ENCODE measurements at regions not wholly inside any gene's neighbourhood (a gene's known extent, or its start where the extent isn't known, plus 50 kb on each side); places are given as distances from the start of the nearest gene placed in this dataset.

DNA sequence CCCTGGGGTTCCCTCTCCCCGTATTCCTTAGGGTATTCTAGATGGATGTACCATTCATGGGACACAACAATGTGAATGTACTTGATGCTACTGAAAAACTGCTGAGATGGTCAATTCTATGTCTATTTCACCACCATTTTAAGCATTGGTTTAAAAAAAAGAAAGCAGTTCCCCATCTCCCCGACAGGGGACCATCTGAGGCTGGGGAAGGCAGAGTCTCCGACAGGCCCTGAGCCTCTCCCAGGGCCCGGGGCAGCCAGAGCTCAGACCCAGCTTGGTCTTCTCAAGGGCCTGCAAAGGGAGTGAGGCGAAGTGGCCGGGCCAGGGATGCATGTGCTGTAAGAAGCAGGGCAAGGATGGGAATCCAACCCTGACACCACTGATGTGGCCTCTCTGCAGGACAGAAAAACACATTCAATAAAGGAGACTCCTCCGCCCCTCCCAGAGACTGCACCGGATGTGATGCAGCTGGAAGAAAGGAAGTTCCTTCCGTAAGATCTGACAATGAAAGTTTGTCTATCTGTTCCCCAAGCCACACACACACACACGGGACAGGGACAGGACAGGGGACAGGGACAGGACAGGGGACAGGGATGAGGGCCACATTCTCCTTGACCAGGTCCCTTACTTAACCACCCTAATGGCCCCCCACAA lies 234.1 kb downstream of the BCL11B start:
- Histone ChIP-seq H3K27me3 (ENCODE audit: insufficient read depth, insufficient read length) (no peaks in the 10 kb centered on the region), H3K36me3 (ENCODE audit: insufficient read depth, insufficient read length, low read length) (no peaks in the 10 kb centered on the region), H3K9me3 (ENCODE audit: insufficient read depth, low read length) (no peaks in the 10 kb centered on the region), H3K4me3 (ENCODE audit: insufficient read length, low read depth) (no peak overlapping the region), H3K4me1 (ENCODE audit: insufficient read depth, insufficient read length) (peaks cover 6% of the 10 kb centered on the region), H3K9ac (ENCODE audit: insufficient read length, low read depth) (no peak overlapping the region)
- TF ChIP-seq ZNF274 (IDR thresholded peaks at IDR 0.05; ENCODE audit: low read depth, low read length) (no peak), YY1 (IDR thresholded peaks at IDR 0.05; ENCODE audit: insufficient read depth, insufficient read length) (no peak), SUZ12 (IDR thresholded peaks at IDR 0.05; ENCODE audit: extremely low read depth, insufficient read depth, insufficient read length) (no peak)
- DNase-seq (ENCODE audit: low read depth, low spot score), result no peak

- Histone ChIP-seq H3K9ac (ENCODE audit: insufficient read length, low read depth) (no peak overlapping the region), H3K4me3 (ENCODE audit: insufficient read length, low read depth) (no peak overlapping the region), H3K36me3 (ENCODE audit: insufficient read depth, insufficient read length, low read length) (no peaks in the 10 kb centered on the region), H3K4me1 (ENCODE audit: insufficient read depth, insufficient read length) (peaks cover 6% of the 10 kb centered on the region), H3K27me3 (ENCODE audit: insufficient read depth, insufficient read length) (no peaks in the 10 kb centered on the region), H3K9me3 (ENCODE audit: insufficient read depth, low read length) (no peaks in the 10 kb centered on the region)
- no peak for DNase-seq (ENCODE audit: low read depth, low spot score)
- no peak for TF ChIP-seq YY1 (IDR thresholded peaks at IDR 0.05; ENCODE audit: insufficient read depth, insufficient read length)
- TF ChIP-seq ZNF274 (IDR thresholded peaks at IDR 0.05; ENCODE audit: low read depth, low read length), result no peak
- TF ChIP-seq SUZ12 (IDR thresholded peaks at IDR 0.05; ENCODE audit: extremely low read depth, insufficient read depth, insufficient read length), result no peak
Observed at GRCh38 chr14:99038431-99038820, 233.6 kb downstream of the BCL11B start.

DNA sequence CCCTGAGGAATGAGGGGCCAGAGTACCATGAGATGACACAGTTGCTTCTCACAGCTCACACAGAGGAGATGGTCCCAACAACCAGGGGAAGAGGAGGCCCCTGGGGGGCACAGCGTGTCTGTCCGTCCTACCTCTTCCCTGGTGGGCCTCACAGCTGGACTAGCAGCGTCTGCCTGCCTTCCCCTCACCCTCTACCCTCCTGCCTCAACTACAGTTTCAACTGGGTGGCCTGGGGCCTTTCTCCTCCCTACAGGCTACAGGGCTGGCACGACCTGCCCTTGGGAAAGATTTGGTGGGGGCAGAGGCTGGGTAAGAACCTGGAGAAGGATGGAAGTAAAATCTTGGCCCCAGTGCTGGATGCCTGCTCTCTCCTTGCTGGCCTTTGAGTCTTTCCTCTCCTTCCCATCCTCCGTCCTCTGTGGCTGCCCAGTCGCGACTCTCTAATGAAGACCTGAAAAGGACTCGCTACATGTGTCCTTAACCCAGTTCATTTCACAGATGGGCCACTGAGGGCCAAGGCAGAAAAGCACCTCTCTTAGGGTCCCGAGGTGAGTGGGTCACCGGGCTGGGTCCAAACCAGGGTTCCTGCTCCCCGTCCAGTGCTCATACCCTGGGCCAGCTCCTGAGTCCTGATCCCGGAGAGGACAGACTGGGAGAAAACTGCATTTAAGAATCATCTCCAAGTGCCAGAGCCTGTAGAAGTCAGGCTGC lies 232.5 kb downstream of the BCL11B start:
- no peak overlapping the region for H3K4me3 ChIP-seq (ENCODE audit: insufficient read length, low read depth)
- DNase-seq (ENCODE audit: low read depth, low spot score), result no peak

GRCh38 chr14:99040052-99040451 lies 231.9 kb downstream of the BCL11B start:
- Histone ChIP-seq H3K9ac (ENCODE audit: insufficient read length, low read depth) (no peak overlapping the region), H3K4me1 (ENCODE audit: insufficient read depth, insufficient read length) (peaks cover 6% of the 10 kb centered on the region), H3K9me3 (ENCODE audit: insufficient read depth, low read length) (no peaks in the 10 kb centered on the region), H3K36me3 (ENCODE audit: insufficient read depth, insufficient read length, low read length) (no peaks in the 10 kb centered on the region), H3K4me3 (ENCODE audit: insufficient read length, low read depth) (no peak overlapping the region), H3K27me3 (ENCODE audit: insufficient read depth, insufficient read length) (no peaks in the 10 kb centered on the region)
- no peak for TF ChIP-seq YY1 (IDR thresholded peaks at IDR 0.05; ENCODE audit: insufficient read depth, insufficient read length)
- TF ChIP-seq ZNF274 (IDR thresholded peaks at IDR 0.05; ENCODE audit: low read depth, low read length), result no peak
- no peak for TF ChIP-seq SUZ12 (IDR thresholded peaks at IDR 0.05; ENCODE audit: extremely low read depth, insufficient read depth, insufficient read length)
- DNase-seq (ENCODE audit: low read depth, low spot score), result no peak

More for the DNA sequence above, 232.5 kb downstream of the BCL11B start:
- H3K9me3 ChIP-seq (ENCODE audit: insufficient read depth, low read length), result no peaks in the 10 kb centered on the region
- H3K27me3 ChIP-seq (ENCODE audit: insufficient read depth, insufficient read length), result no peaks in the 10 kb centered on the region
- no peak overlapping the region for H3K9ac ChIP-seq (ENCODE audit: insufficient read length, low read depth)
- TF ChIP-seq YY1 (IDR thresholded peaks at IDR 0.05; ENCODE audit: insufficient read depth, insufficient read length) (no peak), ZNF274 (IDR thresholded peaks at IDR 0.05; ENCODE audit: low read depth, low read length) (no peak), SUZ12 (IDR thresholded peaks at IDR 0.05; ENCODE audit: extremely low read depth, insufficient read depth, insufficient read length) (no peak)
- H3K4me1 ChIP-seq (ENCODE audit: insufficient read depth, insufficient read length), result peaks cover 6% of the 10 kb centered on the region
- H3K36me3 ChIP-seq (ENCODE audit: insufficient read depth, insufficient read length, low read length), result no peaks in the 10 kb centered on the region

- no peaks in the 10 kb centered on the region for H3K27me3 ChIP-seq (ENCODE audit: insufficient read depth, insufficient read length)
Observed at GRCh38 chr14:99040711-99041110, 231.3 kb downstream of the BCL11B start.

DNA sequence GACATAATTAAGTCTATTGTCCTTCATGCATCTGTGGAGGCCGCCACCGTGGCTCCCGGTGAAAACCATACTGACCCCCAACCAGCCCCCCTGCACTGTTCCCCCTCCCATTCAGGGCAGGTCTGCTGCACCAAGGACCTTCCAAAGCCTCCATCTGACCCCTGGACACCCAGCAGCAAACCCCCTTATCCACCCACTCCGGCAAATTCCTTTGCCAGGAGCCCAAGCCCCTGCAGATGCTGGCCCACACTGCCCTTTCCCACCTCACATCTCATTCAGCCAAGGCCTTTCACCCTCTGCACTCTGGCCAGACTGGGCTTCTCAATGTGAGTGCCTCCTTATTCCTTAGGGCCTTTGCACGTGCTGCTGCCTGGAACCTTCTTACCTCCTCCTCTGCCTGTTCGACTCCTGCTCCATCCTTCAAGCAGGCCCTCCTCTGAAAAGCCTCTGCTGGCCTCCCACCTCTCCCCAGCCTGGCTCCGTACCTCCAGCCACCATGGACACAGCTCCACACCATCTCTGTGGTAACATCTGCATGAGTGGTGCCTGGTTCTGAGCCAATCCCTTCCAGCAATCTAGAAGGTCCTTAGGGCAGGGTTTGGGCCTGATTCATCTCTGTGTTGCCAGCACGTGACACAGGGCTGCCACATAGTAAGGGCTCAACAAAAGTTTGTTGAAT lies 230.7 kb downstream of the BCL11B start:
- no peak overlapping the region for H3K9ac ChIP-seq (ENCODE audit: insufficient read length, low read depth)
- TF ChIP-seq YY1 (IDR thresholded peaks at IDR 0.05; ENCODE audit: insufficient read depth, insufficient read length) (no peak), SUZ12 (IDR thresholded peaks at IDR 0.05; ENCODE audit: extremely low read depth, insufficient read depth, insufficient read length) (no peak), ZNF274 (IDR thresholded peaks at IDR 0.05; ENCODE audit: low read depth, low read length) (no peak)
- peaks cover 2% of the 10 kb centered on the region for H3K4me1 ChIP-seq (ENCODE audit: insufficient read depth, insufficient read length)
- H3K27me3 ChIP-seq (ENCODE audit: insufficient read depth, insufficient read length), result no peaks in the 10 kb centered on the region
- no peak for DNase-seq (ENCODE audit: low read depth, low spot score)
- H3K4me3 ChIP-seq (ENCODE audit: insufficient read length, low read depth), result no peak overlapping the region
- H3K9me3 ChIP-seq (ENCODE audit: insufficient read depth, low read length), result no peaks in the 10 kb centered on the region
- H3K36me3 ChIP-seq (ENCODE audit: insufficient read depth, insufficient read length, low read length), result no peaks in the 10 kb centered on the region

More at GRCh38 chr14:99040711-99041110, 231.3 kb downstream of the BCL11B start:
- Histone ChIP-seq H3K4me3 (ENCODE audit: insufficient read length, low read depth) (no peak overlapping the region), H3K4me1 (ENCODE audit: insufficient read depth, insufficient read length) (peaks cover 2% of the 10 kb centered on the region), H3K36me3 (ENCODE audit: insufficient read depth, insufficient read length, low read length) (no peaks in the 10 kb centered on the region), H3K9ac (ENCODE audit: insufficient read length, low read depth) (no peak overlapping the region), H3K9me3 (ENCODE audit: insufficient read depth, low read length) (no peaks in the 10 kb centered on the region)
- TF ChIP-seq SUZ12 (IDR thresholded peaks at IDR 0.05; ENCODE audit: extremely low read depth, insufficient read depth, insufficient read length) (no peak), YY1 (IDR thresholded peaks at IDR 0.05; ENCODE audit: insufficient read depth, insufficient read length) (no peak), ZNF274 (IDR thresholded peaks at IDR 0.05; ENCODE audit: low read depth, low read length) (no peak)
- no peak for DNase-seq (ENCODE audit: low read depth, low spot score)

DNA sequence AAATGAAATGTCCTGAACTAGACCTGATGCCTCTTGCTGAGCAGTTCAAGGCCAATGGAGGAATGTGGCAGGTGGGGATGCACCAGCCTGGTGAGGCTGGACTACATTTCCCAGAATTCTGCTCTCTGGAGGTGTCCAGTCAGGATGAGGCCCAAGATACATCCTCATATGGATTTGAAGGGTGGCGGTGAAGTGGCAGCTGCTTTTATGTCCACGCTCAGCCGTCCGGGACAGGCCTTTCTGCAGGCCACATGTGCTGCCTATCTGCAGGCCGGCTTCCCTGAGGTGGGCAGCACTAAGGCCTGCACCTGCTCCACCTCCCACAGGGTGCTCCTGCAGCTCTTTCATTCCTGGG lies 230.2 kb downstream of the BCL11B start:
- Histone ChIP-seq H3K9ac (ENCODE audit: insufficient read length, low read depth) (no peak overlapping the region), H3K36me3 (ENCODE audit: insufficient read depth, insufficient read length, low read length) (no peaks in the 10 kb centered on the region), H3K27me3 (ENCODE audit: insufficient read depth, insufficient read length) (no peaks in the 10 kb centered on the region), H3K4me3 (ENCODE audit: insufficient read length, low read depth) (no peak overlapping the region), H3K4me1 (ENCODE audit: insufficient read depth, insufficient read length) (no peaks in the 10 kb centered on the region), H3K9me3 (ENCODE audit: insufficient read depth, low read length) (no peaks in the 10 kb centered on the region)
- TF ChIP-seq SUZ12 (IDR thresholded peaks at IDR 0.05; ENCODE audit: extremely low read depth, insufficient read depth, insufficient read length) (no peak), ZNF274 (IDR thresholded peaks at IDR 0.05; ENCODE audit: low read depth, low read length) (no peak), YY1 (IDR thresholded peaks at IDR 0.05; ENCODE audit: insufficient read depth, insufficient read length) (no peak)
- no peak for DNase-seq (ENCODE audit: low read depth, low spot score)
